Stimulated activated CD8-positive, alpha-beta memory T cell treated with anti-CD3 and anti-CD28 coated beads, Interleukin-7, amount 100 ng/mL, for 48 hours (primary cell): ENCODE measurements at regions not wholly inside any gene's neighbourhood (a gene's known extent, or its start where the extent isn't known, plus 50 kb on each side); places are given as distances from the start of the nearest gene placed in this dataset.
"Not testable (repeated sequence)": the region's sequence is repeated elsewhere in the genome, so short reads cannot be mapped to it uniquely, and the experiment has no call there.

ENCODE experiments used
- DNase-seq, 2 donors: peaks; one replicate each; pipeline ENCODE4 v3.0.0-alpha.2; 2020; ENCODE audit warnings: low read depth in 1 of 2; ENCODE audit errors: extremely low read depth in 1 of 2

- DNase-seq, result no peak
These were observed 113.3 kb upstream of the TMTC4 start for GRCh38 chr13:100787899-100788298.

GRCh38 chr13:100776686-100777085 is 102.1 kb upstream of the TMTC4 start:
- DNase-seq, result not testable (repeated sequence)

GRCh38 chr13:100773923-100774663 is 99.5 kb upstream of the TMTC4 start:
- no peak for DNase-seq

GRCh38 chr13:100773429-100773828 is 98.8 kb upstream of the TMTC4 start:
- no peak for DNase-seq

GRCh38 chr13:100767192-100767591 is 92.6 kb upstream of the TMTC4 start:
- no peak for DNase-seq

GRCh38 chr13:100766570-100766969 is 92.0 kb upstream of the TMTC4 start:
- not testable (repeated sequence) for DNase-seq

- DNase-seq, result no peak
These were observed 90.3 kb upstream of the TMTC4 start for GRCh38 chr13:100764937-100765336.

GRCh38 chr13:100762126-100762525 is 87.5 kb upstream of the TMTC4 start:
- DNase-seq, result not testable (repeated sequence)

GRCh38 chr13:100755891-100756290 is 81.3 kb upstream of the TMTC4 start:
- DNase-seq, result no peak

- DNase-seq, result no peak
These were observed 79.9 kb upstream of the TMTC4 start for GRCh38 chr13:100754459-100754858.

GRCh38 chr13:100753376-100753775 is 78.8 kb upstream of the TMTC4 start:
- no peak for DNase-seq

GRCh38 chr13:100751826-100752225 is 77.2 kb upstream of the TMTC4 start:
- DNase-seq, result no peak

GRCh38 chr13:100746953-100747683 is 72.5 kb upstream of the TMTC4 start:
- no peak for DNase-seq

GRCh38 chr13:100738176-100738855 is 63.7 kb upstream of the TMTC4 start:
- DNase-seq, result no peak

- no peak for DNase-seq
These were observed 60.9 kb upstream of the TMTC4 start for GRCh38 chr13:100735494-100735893.

- no peak for DNase-seq
These were observed 59.7 kb upstream of the TMTC4 start for GRCh38 chr13:100734194-100734720.

- no peak for DNase-seq
These were observed 58.7 kb upstream of the TMTC4 start for GRCh38 chr13:100733261-100733660.

- no peak for DNase-seq
These were observed 53.6 kb upstream of the TMTC4 start for GRCh38 chr13:100728201-100728600.

GRCh38 chr13:100725472-100725871 is 50.9 kb upstream of the TMTC4 start:
- no peak for DNase-seq

GRCh38 chr13:100724568-100724967 is 50.0 kb upstream of the TMTC4 start:
- DNase-seq, result no peak
